ENCODE measurements at regions not wholly inside any gene's neighbourhood (a gene's known extent, or its start where the extent isn't known, plus 50 kb on each side); places are given as distances from the start of the nearest gene placed in this dataset.

DNA sequence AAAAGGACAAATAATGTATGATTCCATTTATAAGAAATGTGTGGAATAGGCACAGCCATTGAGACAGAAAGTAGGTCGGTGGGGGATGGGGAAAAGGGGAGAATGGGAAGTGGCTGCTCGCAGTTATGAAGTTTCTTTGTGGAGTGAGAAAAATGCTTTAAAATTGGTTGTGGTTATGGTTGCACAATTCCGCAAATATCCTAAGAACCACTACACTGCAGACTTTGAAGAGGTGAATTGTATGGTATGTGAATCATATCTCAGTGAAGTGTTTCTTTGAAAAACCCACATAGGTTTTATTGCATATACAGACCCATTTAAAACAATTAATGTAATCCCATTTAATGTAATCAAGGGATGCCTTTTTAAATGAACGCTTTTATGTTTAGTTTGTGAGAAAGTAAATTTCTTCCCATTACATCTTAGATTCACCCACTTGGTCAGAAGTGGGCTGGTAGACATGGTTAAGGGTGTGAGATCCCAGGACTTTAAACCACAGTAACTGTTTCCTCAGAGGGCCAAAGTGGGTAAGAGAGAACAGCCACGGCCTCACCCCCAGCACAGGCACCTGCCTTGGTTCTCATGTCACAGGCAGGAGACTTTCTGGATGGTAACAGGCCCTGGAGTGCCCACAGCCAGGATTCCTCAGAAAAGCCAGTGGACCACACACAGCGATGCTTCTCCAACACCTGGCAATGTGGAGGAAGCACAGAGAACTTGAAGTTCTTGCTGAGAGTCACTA lies 119.3 kb upstream of the GJB6 start:
- TF ChIP-seq EZH2 (optimal IDR thresholded peaks at IDR 0.05; ENCODE audit: low read depth, low read length): no peak
- TF ChIP-seq, protein P1, sequence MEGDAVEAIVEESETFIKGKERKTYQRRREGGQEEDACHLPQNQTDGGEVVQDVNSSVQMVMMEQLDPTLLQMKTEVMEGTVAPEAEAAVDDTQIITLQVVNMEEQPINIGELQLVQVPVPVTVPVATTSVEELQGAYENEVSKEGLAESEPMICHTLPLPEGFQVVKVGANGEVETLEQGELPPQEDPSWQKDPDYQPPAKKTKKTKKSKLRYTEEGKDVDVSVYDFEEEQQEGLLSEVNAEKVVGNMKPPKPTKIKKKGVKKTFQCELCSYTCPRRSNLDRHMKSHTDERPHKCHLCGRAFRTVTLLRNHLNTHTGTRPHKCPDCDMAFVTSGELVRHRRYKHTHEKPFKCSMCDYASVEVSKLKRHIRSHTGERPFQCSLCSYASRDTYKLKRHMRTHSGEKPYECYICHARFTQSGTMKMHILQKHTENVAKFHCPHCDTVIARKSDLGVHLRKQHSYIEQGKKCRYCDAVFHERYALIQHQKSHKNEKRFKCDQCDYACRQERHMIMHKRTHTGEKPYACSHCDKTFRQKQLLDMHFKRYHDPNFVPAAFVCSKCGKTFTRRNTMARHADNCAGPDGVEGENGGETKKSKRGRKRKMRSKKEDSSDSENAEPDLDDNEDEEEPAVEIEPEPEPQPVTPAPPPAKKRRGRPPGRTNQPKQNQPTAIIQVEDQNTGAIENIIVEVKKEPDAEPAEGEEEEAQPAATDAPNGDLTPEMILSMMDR (IDR thresholded peaks at IDR 0.05; ENCODE audit: low read length): no peak
- no peak for TF ChIP-seq EZH2phosphoT487 (IDR thresholded peaks at IDR 0.05; ENCODE audit: low read length)
